H1 (cell line): ENCODE measurements at regions not wholly inside any gene's neighbourhood (a gene's known extent, or its start where the extent isn't known, plus 50 kb on each side); places are given as distances from the start of the nearest gene placed in this dataset.

Experiments used
- CTCF ChIA-PET: fragments of 300-600 bp; sonication (Branson Sonifier 250); formaldehyde crosslinking; loops from one replicate; lab custom pipeline; 2021; ENCODE audit not compliant: partially characterized antibody; lab: Charles Lee
- POLR2A ChIA-PET: fragments of 300-600 bp; sonication (Branson Sonifier 250); formaldehyde crosslinking; loops from one replicate; lab custom pipeline; 2021; ENCODE audit warnings: inconsistent platforms; ENCODE audit not compliant: partially characterized antibody; lab: Charles Lee
- DNase-seq, 2 experiments: peaks; one replicate each; pipeline versions ENCODE4 v3.0.0 to v3.0.0-alpha.2; 2010 to 2022; ENCODE audit warnings: low spot score in 2 of 2, low read depth in 1 of 2, mixed read lengths in 1 of 2
- FAIRE-seq: peaks from 2 replicates; lab custom pipeline; 2011; peaks lifted over from hg19 to GRCh38; lab: Jason Lieb, UNC
- H2AFZ ChIP-seq: 2 replicates; pipeline ENCODE4 v1.8.1; 2012; ENCODE audit warnings: low read length, inconsistent platforms
- H2AK5ac ChIP-seq: 2 replicates; pipeline ENCODE4 v1.6.1; 2013; ENCODE audit warnings: low read depth, low read length
- H2BK120ac ChIP-seq: replicated peaks from 2 replicates; pipeline ENCODE3; 2013; ENCODE audit warnings: low read depth, low read length, inconsistent platforms
- H2BK12ac ChIP-seq: 2 replicates; pipeline ENCODE4 v1.6.1; 2013; ENCODE audit warnings: low read depth, low read length
- H2BK15ac ChIP-seq: 2 replicates; pipeline ENCODE4 v1.6.1; 2013; ENCODE audit warnings: low read length
- H2BK20ac ChIP-seq: 2 replicates; pipeline ENCODE4 v1.6.1; 2013; ENCODE audit warnings: low read length
- H2BK5ac ChIP-seq: 2 replicates; pipeline ENCODE4 v1.6.1; 2013; ENCODE audit warnings: low read depth, low read length
- H3K14ac ChIP-seq: 2 replicates; pipeline ENCODE4 v1.6.1; 2013; ENCODE audit warnings: inconsistent platforms; ENCODE audit not compliant: insufficient read length
- H3K18ac ChIP-seq: 2 replicates; pipeline ENCODE4 v1.6.1; 2013; ENCODE audit warnings: low read length; ENCODE audit errors: extremely low read depth
- H3K23ac ChIP-seq: 2 replicates; pipeline ENCODE4 v1.6.1; 2013; ENCODE audit warnings: inconsistent platforms; ENCODE audit not compliant: insufficient read length
- H3K23me2 ChIP-seq: 2 replicates; pipeline ENCODE4 v1.6.1; 2013; ENCODE audit warnings: low read depth, low read length
- H3K27ac ChIP-seq: 2 replicates; pipeline ENCODE4 v1.6.1; 2011; ENCODE audit warnings: low read depth, low read length, inconsistent platforms
- H3K27me3 ChIP-seq, 4 experiments: replicated peaks in 1 of 4; 1 replicate in 1 of 4; 2 replicates in 3 of 4; pipeline versions ENCODE4 v1.6.1 to v1.8.1; 2011 to 2013; ENCODE audit warnings: low read length in 3 of 4, mild to moderate bottlenecking in 3 of 4, inconsistent platforms in 2 of 4, mixed read lengths in 2 of 4, moderate library complexity in 1 of 4; ENCODE audit not compliant: control insufficient read depth in 3 of 4, insufficient read depth in 3 of 4; ENCODE audit errors: extremely low read depth in 1 of 4
- H3K36me3 ChIP-seq, 4 experiments: 2 replicates each; pipeline versions ENCODE4 v1.6.1 to v1.8.1; 2011 to 2013; ENCODE audit warnings: mild to moderate bottlenecking in 4 of 4, low read length in 3 of 4, moderate library complexity in 2 of 4, control low read depth in 1 of 4, inconsistent platforms in 1 of 4; ENCODE audit not compliant: insufficient read depth in 4 of 4, control insufficient read depth in 2 of 4
- H3K4ac ChIP-seq: replicated peaks from 2 replicates; pipeline ENCODE3; 2013; ENCODE audit warnings: low read length, low read depth, mixed read lengths, inconsistent platforms; ENCODE audit not compliant: insufficient read length
- H3K4me1 ChIP-seq, 4 experiments: replicated peaks in 1 of 4; 1 replicate in 1 of 4; 2 replicates in 3 of 4; pipeline versions ENCODE4 v1.6.1 to v1.8.1; 2011 to 2013; ENCODE audit warnings: low read length in 3 of 4, inconsistent platforms in 2 of 4, mixed read lengths in 1 of 4; ENCODE audit not compliant: insufficient read depth in 4 of 4, control insufficient read depth in 3 of 4
- H3K4me2 ChIP-seq, 2 experiments: 2 replicates each; pipeline versions ENCODE4 v1.6.1 to v1.8.1; 2011 to 2013; ENCODE audit warnings: low read depth in 2 of 2, low read length in 2 of 2, control low read depth in 1 of 2, inconsistent platforms in 1 of 2, mild to moderate bottlenecking in 1 of 2; ENCODE audit not compliant: insufficient read depth in 1 of 2
- H3K4me3 ChIP-seq, 4 experiments: fragments of 200-600, 300-600 bp in 1 of 4; sonication (generic), shearing (Covaris generic), sonication (Bioruptor Twin) in 1 of 4; 2 replicates each; pipeline versions ENCODE4 v1.5.1 to v1.8.1; 2011 to 2016; ENCODE audit warnings: low read length in 4 of 4, low read depth in 3 of 4, control low read depth in 2 of 4, inconsistent platforms in 2 of 4, mild to moderate bottlenecking in 2 of 4, mixed read lengths in 1 of 4, moderate library complexity in 1 of 4; ENCODE audit not compliant: insufficient read depth in 2 of 4; ENCODE audit errors: extremely low read depth in 1 of 4
- H3K56ac ChIP-seq: replicated peaks from 2 replicates; pipeline ENCODE3; 2013; ENCODE audit warnings: low read depth, mild to moderate bottlenecking, mixed read lengths, low read length, inconsistent platforms; ENCODE audit not compliant: insufficient read length
- H3K79me1 ChIP-seq: 2 replicates; pipeline ENCODE4 v1.6.1; 2013; ENCODE audit warnings: low read depth, low read length, control low read depth
- H3K79me2 ChIP-seq, 2 experiments: 2 replicates each; pipeline versions ENCODE4 v1.6.1 to v1.8.1; 2012 to 2013; ENCODE audit warnings: low read length in 2 of 2, mild to moderate bottlenecking in 2 of 2, inconsistent platforms in 1 of 2; ENCODE audit not compliant: insufficient read depth in 2 of 2, control insufficient read depth in 1 of 2
- H3K9ac ChIP-seq, 4 experiments: replicated peaks in 1 of 4; 1 replicate in 1 of 4; 2 replicates in 3 of 4; pipeline versions ENCODE4 v1.6.1 to v1.8.1; 2011 to 2013; ENCODE audit warnings: low read depth in 3 of 4, low read length in 3 of 4, control low read depth in 2 of 4, mild to moderate bottlenecking in 2 of 4, moderate library complexity in 2 of 4, inconsistent platforms in 1 of 4; ENCODE audit errors: extremely low read depth in 1 of 4
- H3K9me3 ChIP-seq, 2 experiments: 2 replicates each; pipeline versions ENCODE4 v1.6.1 to v1.8.1; 2012 to 2013; ENCODE audit warnings: mild to moderate bottlenecking in 2 of 2, moderate library complexity in 2 of 2, control low read depth in 1 of 2, inconsistent platforms in 1 of 2, low read depth in 1 of 2, low read length in 1 of 2, mixed read lengths in 1 of 2; ENCODE audit not compliant: insufficient read depth in 2 of 2
- H4K20me1 ChIP-seq, 2 experiments: replicated peaks in 1 of 2; 2 replicates each; pipeline versions ENCODE3 to v1.8.1; 2011 to 2013; ENCODE audit warnings: inconsistent platforms in 2 of 2, low read length in 2 of 2, mild to moderate bottlenecking in 1 of 2; ENCODE audit not compliant: insufficient read depth in 2 of 2, control insufficient read depth in 1 of 2
- H4K5ac ChIP-seq: 2 replicates; pipeline ENCODE4 v1.6.1; 2013; ENCODE audit warnings: low read length, low read depth, mixed read lengths, inconsistent platforms; ENCODE audit not compliant: insufficient read length
- H4K8ac ChIP-seq: 2 replicates; pipeline ENCODE4 v1.8.0; 2013; ENCODE audit warnings: mild to moderate bottlenecking, moderate library complexity, low read length, inconsistent platforms; ENCODE audit not compliant: insufficient read depth; ENCODE audit errors: extremely low read depth
- H4K91ac ChIP-seq: replicated peaks from 2 replicates; pipeline ENCODE3; 2013; ENCODE audit warnings: low read length, mixed read lengths, inconsistent platforms; ENCODE audit not compliant: insufficient read length
- ATF2 ChIP-seq: IDR thresholded peaks from 2 replicates; pipeline ENCODE4 v1.6.1; 2012; ENCODE audit warnings: low read length, inconsistent platforms
- CEBPB ChIP-seq: IDR thresholded peaks from 2 replicates; pipeline ENCODE4 v1.6.1; 2012; ENCODE audit warnings: low read depth, low read length
- CHD1 ChIP-seq: IDR thresholded peaks from 2 replicates; pipeline ENCODE4 v1.6.1; 2012; ENCODE audit warnings: low read depth, low read length, improper control_type of control experiment
- CREB1 ChIP-seq: IDR thresholded peaks from 2 replicates; pipeline ENCODE4 v1.6.1; 2012; ENCODE audit warnings: inconsistent platforms
- EP300 ChIP-seq, 2 experiments: IDR thresholded peaks; 1 replicate in 1 of 2; 2 replicates in 1 of 2; pipeline ENCODE4 v1.6.1; 2011 to 2012; ENCODE audit warnings: low read depth in 2 of 2, low read length in 2 of 2, mild to moderate bottlenecking in 2 of 2, borderline replicate concordance in 1 of 2, inconsistent platforms in 1 of 2, moderate library complexity in 1 of 2
- JUND ChIP-seq: IDR thresholded peaks from 2 replicates; pipeline ENCODE4 v1.6.1; 2011; ENCODE audit warnings: mild to moderate bottlenecking, improper control_type of control experiment, low read length
- MAFK ChIP-seq: IDR thresholded peaks from 2 replicates; pipeline ENCODE4 v1.6.1; 2012; ENCODE audit warnings: low read depth, mild to moderate bottlenecking, improper control_type of control experiment, low read length
- POLR2A ChIP-seq, 2 experiments: IDR thresholded peaks; 1 replicate in 1 of 2; 2 replicates in 1 of 2; pipeline ENCODE4 v1.6.1; 2011; ENCODE audit warnings: low read depth in 2 of 2, low read length in 2 of 2, mild to moderate bottlenecking in 2 of 2; ENCODE audit errors: control extremely low read depth in 1 of 2
- USF2 ChIP-seq: IDR thresholded peaks from 2 replicates; pipeline ENCODE4 v1.6.1; 2011; ENCODE audit warnings: low read length, improper control_type of control experiment
- WGBS, 2 experiments: shearing (Covaris generic) in 1 of 2; methylation state at CpG; one replicate each; pipeline versions ENCODE4 v1.1.6 to v1.1.7; 2013 to 2015; ENCODE audit warnings: low lambda C conversion rate in 2 of 2, mixed read lengths in 2 of 2, inconsistent platforms in 1 of 2, low coverage in 1 of 2, missing lambda C conversion rate in 1 of 2; ENCODE audit not compliant: insufficient replicate concordance in 2 of 2, insufficient coverage in 1 of 2, insufficient read length in 1 of 2; ENCODE audit errors: extremely low coverage in 1 of 2, missing lambda C conversion rate in 1 of 2; 5-methylcytosine and 5-hydroxymethylcytosine counted together

DNA sequence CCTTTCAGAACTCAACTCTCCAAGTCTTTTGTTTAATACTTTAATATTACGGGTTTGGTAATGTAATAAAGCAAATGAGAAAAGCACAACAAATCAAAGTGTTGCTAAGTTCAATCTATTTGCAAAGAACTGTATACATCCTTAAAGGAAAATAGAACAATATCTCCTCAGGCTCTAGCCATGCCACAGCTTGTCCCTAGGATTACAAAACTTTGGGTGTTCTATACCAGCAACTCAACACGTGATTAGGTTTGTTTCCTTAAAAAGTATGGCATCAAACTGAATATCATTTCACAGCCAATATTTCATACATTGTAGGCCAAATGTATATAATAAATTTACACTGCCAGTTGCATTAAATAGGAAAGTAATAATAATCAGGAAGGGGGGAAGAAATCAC is 418.6 kb upstream of the MDFIC2 start:
- no peak for TF ChIP-seq JUND
- TF ChIP-seq CEBPB: no peak
- TF ChIP-seq CREB1: no peak
- no peak for TF ChIP-seq POLR2A (IDR thresholded peaks at IDR 0.05; ENCODE audit: control extremely low read depth in 1 of 2, low read depth in 2 of 2, low read length in 2 of 2)
- no peak for TF ChIP-seq MAFK
- TF ChIP-seq ATF2: no peak
- no peak for TF ChIP-seq EP300 (IDR thresholded peaks at IDR 0.05; ENCODE audit: borderline replicate concordance in 1 of 2, low read depth in 2 of 2, low read length in 2 of 2)
- TF ChIP-seq CHD1: no peak
- TF ChIP-seq USF2: no peak
- TF ChIP-seq, all 59 proteins: peak for 0
- ChIA-PET POLR2A (no interaction called here), CTCF (interaction anchor here (0.6 kb wide), 1 partner anchor 125 kb away, joined by 3 read pairs; no protein-coding TSS in a partner anchor)
- Histone ChIP-seq H3K18ac (no peak overlapping the region), H2AFZ (no peak overlapping the region), H3K4ac (no peak overlapping the region), H4K91ac (no peak overlapping the region), H3K36me3 (no peaks in the 10 kb centered on the region), H3K4me2 (no peak overlapping the region), H3K23ac (no peak overlapping the region), H2BK120ac (no peak overlapping the region), H3K56ac (no peak overlapping the region), H2AK5ac (no peak overlapping the region), H4K8ac (no peak overlapping the region), H3K9ac (no peak overlapping the region), H3K4me1 (peaks cover 0 to 4% (median 1%) of the 10 kb centered on the region in 4 experiments; a peak in 3 of 7 replicates), H3K4me3 (no peak overlapping the region), H3K23me2 (no peaks in the 10 kb centered on the region), H3K27me3 (no peaks in the 10 kb centered on the region), H2BK12ac (no peak overlapping the region), H2BK15ac (no peak overlapping the region), H3K9me3 (no peaks in the 10 kb centered on the region), H3K14ac (no peak overlapping the region), H3K79me2 (no peaks in the 10 kb centered on the region), H4K20me1 (no peaks in the 10 kb centered on the region), H3K79me1 (no peaks in the 10 kb centered on the region), H2BK5ac (no peak overlapping the region), H2BK20ac (no peak overlapping the region), H3K27ac (no peak overlapping the region), H4K5ac (no peak overlapping the region)
- no peak for FAIRE-seq
- WGBS, 2 experiments: 79% methylated on average over 2 of the region's 2 CpGs; no CpG with 5 or more reads in 1 of the 2 experiments
- no peak for DNase-seq
